ENCODE measurements at regions not wholly inside any gene's neighbourhood (a gene's known extent, or its start where the extent isn't known, plus 50 kb on each side); places are given as distances from the start of the nearest gene placed in this dataset.

- Histone ChIP-seq H3K27ac (no peak overlapping the region), H3K4me1 (replicated peaks) (peaks cover 17% of the 10 kb centered on the region), H3K36me3 (no peaks in the 10 kb centered on the region), H3K27me3 (replicated peaks) (no peaks in the 10 kb centered on the region), H3K9me3 (replicated peaks) (peaks cover 3% of the 10 kb centered on the region; the same call in 1 of the 2 replicates), H3K4me3 (no peak overlapping the region)
- no peak for DNase-seq (ENCODE audit: low read depth in 1 of 2, low spot score in 2 of 2)
Measured at GRCh38 chr1:109814223-109814622, 50.5 kb upstream of the EPS8L3 start.
